GM12878 (cell line): ENCODE measurements at regions not wholly inside any gene's neighbourhood (a gene's known extent, or its start where the extent isn't known, plus 50 kb on each side); places are given as distances from the start of the nearest gene placed in this dataset.

Source experiments
- ATF2 ChIP-seq: IDR thresholded peaks from 2 replicates; pipeline ENCODE4 v1.6.1; 2012; ENCODE audit warnings: low read length, inconsistent platforms
- BRCA1 ChIP-seq: IDR thresholded peaks from 2 replicates; pipeline ENCODE4 v1.6.1; 2011; ENCODE audit warnings: low read depth, low read length, improper control_type of control experiment
- CBFB ChIP-seq: IDR thresholded peaks from 2 replicates; pipeline ENCODE4 v1.6.1; 2016; ENCODE audit warnings: antibody characterized with exemption, low read depth
- DPF2 ChIP-seq: fragments of 450-650 bp; IDR thresholded peaks from 2 replicates; pipeline ENCODE4 v1.6.1; 2017; ENCODE audit warnings: mild to moderate bottlenecking
- EED ChIP-seq: sonication (generic); IDR thresholded peaks from 2 replicates; pipeline ENCODE4 v1.6.1; 2016; ENCODE audit warnings: antibody characterized with exemption, low read depth
- EP300 ChIP-seq, 2 experiments: fragments of 150-350 bp in 1 of 2; IDR thresholded peaks; 2 replicates each; pipeline ENCODE4 v1.6.1; 2011 to 2012; ENCODE audit warnings: low read depth in 2 of 2, low read length in 2 of 2, borderline replicate concordance in 1 of 2, improper control_type of control experiment in 1 of 2, inconsistent platforms in 1 of 2; ENCODE audit not compliant: control insufficient read depth in 1 of 2
- FOXM1 ChIP-seq: IDR thresholded peaks from 2 replicates; pipeline ENCODE4 v1.6.1; 2012; ENCODE audit warnings: low read depth, mild to moderate bottlenecking, inconsistent platforms, low read length, moderate library complexity
- GATAD2B ChIP-seq: fragments of 450-650 bp; conservative IDR thresholded peaks from 2 replicates; pipeline ENCODE4 v1.6.1; 2017; ENCODE audit warnings: low read depth, mild to moderate bottlenecking, moderate library complexity
- HDGF ChIP-seq: fragments of 450-650 bp; IDR thresholded peaks from 2 replicates; pipeline ENCODE4 v1.6.1; 2016; ENCODE audit warnings: antibody characterized with exemption
- IKZF1 ChIP-seq: fragments of 450-650 bp; conservative IDR thresholded peaks from 2 replicates; pipeline ENCODE4 v1.6.1; 2017; ENCODE audit warnings: antibody characterized with exemption, mild to moderate bottlenecking
- MTA3 ChIP-seq: IDR thresholded peaks from 2 replicates; pipeline ENCODE4 v1.6.1; 2012; ENCODE audit warnings: low read length, inconsistent platforms, borderline replicate concordance
- NFIC ChIP-seq: IDR thresholded peaks from 2 replicates; pipeline ENCODE4 v1.6.1; 2012; ENCODE audit warnings: low read depth, mild to moderate bottlenecking, inconsistent platforms, low read length, moderate library complexity
- PAX5 ChIP-seq: IDR thresholded peaks from 2 replicates; pipeline ENCODE4 v1.6.1; 2011; ENCODE audit warnings: low read depth, low read length, borderline replicate concordance
- RELB ChIP-seq: fragments of 450-650 bp; IDR thresholded peaks from 2 replicates; pipeline ENCODE4 v1.6.1; 2017; ENCODE audit warnings: low read depth, mild to moderate bottlenecking, moderate library complexity
- RFX5 ChIP-seq: IDR thresholded peaks from 2 replicates; pipeline ENCODE4 v1.6.1; 2011; ENCODE audit warnings: low read depth, low read length, improper control_type of control experiment
- SKIL ChIP-seq: fragments of 450-650 bp; IDR thresholded peaks from 2 replicates; pipeline ENCODE4 v1.6.1; 2017; ENCODE audit warnings: mild to moderate bottlenecking, low read depth, inconsistent platforms; ENCODE audit not compliant: poor library complexity, severe bottlenecking
- SMARCA5 ChIP-seq: fragments of 450-650 bp; IDR thresholded peaks from 2 replicates; pipeline ENCODE4 v1.6.1; 2017; ENCODE audit warnings: mild to moderate bottlenecking
- TCF12 ChIP-seq: IDR thresholded peaks from 2 replicates; pipeline ENCODE4 v1.6.1; 2011; ENCODE audit warnings: low read depth, mild to moderate bottlenecking, low read length
- WRNIP1 ChIP-seq: IDR thresholded peaks from 2 replicates; pipeline ENCODE4 v1.6.1; 2011; ENCODE audit warnings: low read depth, low read length, improper control_type of control experiment, borderline replicate concordance
- YBX1 ChIP-seq: fragments of 450-650 bp; IDR thresholded peaks from 2 replicates; pipeline ENCODE4 v1.6.1; 2016; ENCODE audit warnings: antibody characterized with exemption
- ZBED1 ChIP-seq: IDR thresholded peaks from 2 replicates; pipeline ENCODE4 v1.6.1; 2016; ENCODE audit warnings: borderline replicate concordance
- ZNF592 ChIP-seq: fragments of 450-650 bp; IDR thresholded peaks from 2 replicates; pipeline ENCODE4 v1.6.1; 2017; ENCODE audit warnings: mild to moderate bottlenecking, moderate library complexity
- ZSCAN29 ChIP-seq: fragments of 450-650 bp; IDR thresholded peaks from 2 replicates; pipeline ENCODE4 v1.6.1; 2017; ENCODE audit warnings: mild to moderate bottlenecking, moderate library complexity
- ZZZ3 ChIP-seq: IDR thresholded peaks from 2 replicates; pipeline ENCODE4 v1.6.1; 2011; ENCODE audit warnings: low read depth; ENCODE audit not compliant: control insufficient read depth, insufficient read length

GRCh38 chr3:106332884-106333283 is 464.1 kb upstream of the CBLB start (continued):
- TF ChIP-seq ZNF592, result no peak
- TF ChIP-seq RFX5, result no peak
- no peak for TF ChIP-seq YBX1
- peak; percentile 46; the same call in 1 of the 2 replicates for TF ChIP-seq IKZF1
- TF ChIP-seq EP300 (IDR thresholded peaks at IDR 0.05; ENCODE audit: borderline replicate concordance in 1 of 2, control insufficient read depth in 1 of 2, low read depth in 2 of 2, low read length in 2 of 2), result peak in 1 of 2 experiments; percentile 53; a peak in 1 of 4 replicates
- peak; percentile 48; the same call in 1 of the 2 replicates for TF ChIP-seq HDGF
- peak; percentile 78; the same call in 1 of the 2 replicates for TF ChIP-seq TCF12
- 0 out of 2 replicates have a peak, but pooled peaks have one; percentile 25 for TF ChIP-seq DPF2
- no peak for TF ChIP-seq CBFB
- TF ChIP-seq MTA3, result no peak
- TF ChIP-seq SMARCA5, result no peak
- 0 out of 2 replicates have a peak, but pooled peaks have one; percentile 32 for TF ChIP-seq GATAD2B
- TF ChIP-seq WRNIP1, result no peak
- no peak for TF ChIP-seq RELB
- no peak for TF ChIP-seq ZZZ3
- TF ChIP-seq ZSCAN29, result no peak
- TF ChIP-seq ATF2, result 0 out of 2 replicates have a peak, but pooled peaks have one; percentile 5
- TF ChIP-seq NFIC, result peak; percentile 78
- TF ChIP-seq EED, result peak; percentile 92
- TF ChIP-seq SKIL, result no peak
- TF ChIP-seq FOXM1, result peak; percentile 62; the same call in 1 of the 2 replicates
- TF ChIP-seq ZBED1, result 0 out of 2 replicates have a peak, but pooled peaks have one; percentile 44
- TF ChIP-seq PAX5, result no peak
- no peak for TF ChIP-seq BRCA1
